H1 (cell line): ENCODE measurements at regions not wholly inside any gene's neighbourhood (a gene's known extent, or its start where the extent isn't known, plus 50 kb on each side); places are given as distances from the start of the nearest gene placed in this dataset.
A peak's percentile ranks its signal among the peaks of the same experiment; 100 is the strongest.

Source experiments
- CTCF ChIA-PET: fragments of 300-600 bp; sonication (Branson Sonifier 250); formaldehyde crosslinking; loops from one replicate; lab custom pipeline; 2021; ENCODE audit not compliant: partially characterized antibody; lab: Charles Lee
- POLR2A ChIA-PET: fragments of 300-600 bp; sonication (Branson Sonifier 250); formaldehyde crosslinking; loops from one replicate; lab custom pipeline; 2021; ENCODE audit warnings: inconsistent platforms; ENCODE audit not compliant: partially characterized antibody; lab: Charles Lee
- DNase-seq, 2 experiments: peaks; one replicate each; pipeline versions ENCODE4 v3.0.0 to v3.0.0-alpha.2; 2010 to 2022; ENCODE audit warnings: low spot score in 2 of 2, low read depth in 1 of 2, mixed read lengths in 1 of 2
- FAIRE-seq: peaks from 2 replicates; lab custom pipeline; 2011; peaks lifted over from hg19 to GRCh38; lab: Jason Lieb, UNC
- H2AFZ ChIP-seq: 2 replicates; pipeline ENCODE4 v1.8.1; 2012; ENCODE audit warnings: low read length, inconsistent platforms
- H2AK5ac ChIP-seq: 2 replicates; pipeline ENCODE4 v1.6.1; 2013; ENCODE audit warnings: low read depth, low read length
- H2BK120ac ChIP-seq: replicated peaks from 2 replicates; pipeline ENCODE3; 2013; ENCODE audit warnings: low read depth, low read length, inconsistent platforms
- H2BK12ac ChIP-seq: 2 replicates; pipeline ENCODE4 v1.6.1; 2013; ENCODE audit warnings: low read depth, low read length
- H2BK15ac ChIP-seq: 2 replicates; pipeline ENCODE4 v1.6.1; 2013; ENCODE audit warnings: low read length
- H2BK20ac ChIP-seq: 2 replicates; pipeline ENCODE4 v1.6.1; 2013; ENCODE audit warnings: low read length
- H2BK5ac ChIP-seq: 2 replicates; pipeline ENCODE4 v1.6.1; 2013; ENCODE audit warnings: low read depth, low read length
- H3K14ac ChIP-seq: 2 replicates; pipeline ENCODE4 v1.6.1; 2013; ENCODE audit warnings: inconsistent platforms; ENCODE audit not compliant: insufficient read length
- H3K18ac ChIP-seq: 2 replicates; pipeline ENCODE4 v1.6.1; 2013; ENCODE audit warnings: low read length; ENCODE audit errors: extremely low read depth
- H3K23ac ChIP-seq: 2 replicates; pipeline ENCODE4 v1.6.1; 2013; ENCODE audit warnings: inconsistent platforms; ENCODE audit not compliant: insufficient read length
- H3K23me2 ChIP-seq: 2 replicates; pipeline ENCODE4 v1.6.1; 2013; ENCODE audit warnings: low read depth, low read length
- H3K27ac ChIP-seq: 2 replicates; pipeline ENCODE4 v1.6.1; 2011; ENCODE audit warnings: low read depth, low read length, inconsistent platforms
- H3K27me3 ChIP-seq, 4 experiments: replicated peaks in 1 of 4; 1 replicate in 1 of 4; 2 replicates in 3 of 4; pipeline versions ENCODE4 v1.6.1 to v1.8.1; 2011 to 2013; ENCODE audit warnings: low read length in 3 of 4, mild to moderate bottlenecking in 3 of 4, inconsistent platforms in 2 of 4, mixed read lengths in 2 of 4, moderate library complexity in 1 of 4; ENCODE audit not compliant: control insufficient read depth in 3 of 4, insufficient read depth in 3 of 4; ENCODE audit errors: extremely low read depth in 1 of 4
- H3K36me3 ChIP-seq, 4 experiments: 2 replicates each; pipeline versions ENCODE4 v1.6.1 to v1.8.1; 2011 to 2013; ENCODE audit warnings: mild to moderate bottlenecking in 4 of 4, low read length in 3 of 4, moderate library complexity in 2 of 4, control low read depth in 1 of 4, inconsistent platforms in 1 of 4; ENCODE audit not compliant: insufficient read depth in 4 of 4, control insufficient read depth in 2 of 4
- H3K4ac ChIP-seq: replicated peaks from 2 replicates; pipeline ENCODE3; 2013; ENCODE audit warnings: low read length, low read depth, mixed read lengths, inconsistent platforms; ENCODE audit not compliant: insufficient read length
- H3K4me1 ChIP-seq, 4 experiments: replicated peaks in 1 of 4; 1 replicate in 1 of 4; 2 replicates in 3 of 4; pipeline versions ENCODE4 v1.6.1 to v1.8.1; 2011 to 2013; ENCODE audit warnings: low read length in 3 of 4, inconsistent platforms in 2 of 4, mixed read lengths in 1 of 4; ENCODE audit not compliant: insufficient read depth in 4 of 4, control insufficient read depth in 3 of 4
- H3K4me2 ChIP-seq, 2 experiments: 2 replicates each; pipeline versions ENCODE4 v1.6.1 to v1.8.1; 2011 to 2013; ENCODE audit warnings: low read depth in 2 of 2, low read length in 2 of 2, control low read depth in 1 of 2, inconsistent platforms in 1 of 2, mild to moderate bottlenecking in 1 of 2; ENCODE audit not compliant: insufficient read depth in 1 of 2
- H3K4me3 ChIP-seq, 4 experiments: fragments of 200-600, 300-600 bp in 1 of 4; sonication (generic), shearing (Covaris generic), sonication (Bioruptor Twin) in 1 of 4; 2 replicates each; pipeline versions ENCODE4 v1.5.1 to v1.8.1; 2011 to 2016; ENCODE audit warnings: low read length in 4 of 4, low read depth in 3 of 4, control low read depth in 2 of 4, inconsistent platforms in 2 of 4, mild to moderate bottlenecking in 2 of 4, mixed read lengths in 1 of 4, moderate library complexity in 1 of 4; ENCODE audit not compliant: insufficient read depth in 2 of 4; ENCODE audit errors: extremely low read depth in 1 of 4
- H3K56ac ChIP-seq: replicated peaks from 2 replicates; pipeline ENCODE3; 2013; ENCODE audit warnings: low read depth, mild to moderate bottlenecking, mixed read lengths, low read length, inconsistent platforms; ENCODE audit not compliant: insufficient read length
- H3K79me1 ChIP-seq: 2 replicates; pipeline ENCODE4 v1.6.1; 2013; ENCODE audit warnings: low read depth, low read length, control low read depth
- H3K79me2 ChIP-seq, 2 experiments: 2 replicates each; pipeline versions ENCODE4 v1.6.1 to v1.8.1; 2012 to 2013; ENCODE audit warnings: low read length in 2 of 2, mild to moderate bottlenecking in 2 of 2, inconsistent platforms in 1 of 2; ENCODE audit not compliant: insufficient read depth in 2 of 2, control insufficient read depth in 1 of 2
- H3K9ac ChIP-seq, 4 experiments: replicated peaks in 1 of 4; 1 replicate in 1 of 4; 2 replicates in 3 of 4; pipeline versions ENCODE4 v1.6.1 to v1.8.1; 2011 to 2013; ENCODE audit warnings: low read depth in 3 of 4, low read length in 3 of 4, control low read depth in 2 of 4, mild to moderate bottlenecking in 2 of 4, moderate library complexity in 2 of 4, inconsistent platforms in 1 of 4; ENCODE audit errors: extremely low read depth in 1 of 4
- H3K9me3 ChIP-seq, 2 experiments: 2 replicates each; pipeline versions ENCODE4 v1.6.1 to v1.8.1; 2012 to 2013; ENCODE audit warnings: mild to moderate bottlenecking in 2 of 2, moderate library complexity in 2 of 2, control low read depth in 1 of 2, inconsistent platforms in 1 of 2, low read depth in 1 of 2, low read length in 1 of 2, mixed read lengths in 1 of 2; ENCODE audit not compliant: insufficient read depth in 2 of 2
- H4K20me1 ChIP-seq, 2 experiments: replicated peaks in 1 of 2; 2 replicates each; pipeline versions ENCODE3 to v1.8.1; 2011 to 2013; ENCODE audit warnings: inconsistent platforms in 2 of 2, low read length in 2 of 2, mild to moderate bottlenecking in 1 of 2; ENCODE audit not compliant: insufficient read depth in 2 of 2, control insufficient read depth in 1 of 2
- H4K5ac ChIP-seq: 2 replicates; pipeline ENCODE4 v1.6.1; 2013; ENCODE audit warnings: low read length, low read depth, mixed read lengths, inconsistent platforms; ENCODE audit not compliant: insufficient read length
- H4K8ac ChIP-seq: 2 replicates; pipeline ENCODE4 v1.8.0; 2013; ENCODE audit warnings: mild to moderate bottlenecking, moderate library complexity, low read length, inconsistent platforms; ENCODE audit not compliant: insufficient read depth; ENCODE audit errors: extremely low read depth
- H4K91ac ChIP-seq: replicated peaks from 2 replicates; pipeline ENCODE3; 2013; ENCODE audit warnings: low read length, mixed read lengths, inconsistent platforms; ENCODE audit not compliant: insufficient read length
- BACH1 ChIP-seq: IDR thresholded peaks from 2 replicates; pipeline ENCODE4 v1.6.1; 2012; ENCODE audit warnings: low read length, improper control_type of control experiment
- BCL11A ChIP-seq, 2 experiments: IDR thresholded peaks; one replicate each; pipeline ENCODE4 v1.6.1; 2011; ENCODE audit warnings: low read depth in 2 of 2, low read length in 2 of 2, mild to moderate bottlenecking in 2 of 2
- CBX8 ChIP-seq: fragments of 300-800, 300-1000 bp; sonication (generic); IDR thresholded peaks from 2 replicates; pipeline ENCODE4 v1.7.1; 2016; ENCODE audit warnings: low read depth, low read length, borderline replicate concordance
- CEBPB ChIP-seq: IDR thresholded peaks from 2 replicates; pipeline ENCODE4 v1.6.1; 2012; ENCODE audit warnings: low read depth, low read length
- CHD2 ChIP-seq: IDR thresholded peaks from 2 replicates; pipeline ENCODE4 v1.6.1; 2012; ENCODE audit warnings: low read length, improper control_type of control experiment
- GABPA ChIP-seq: IDR thresholded peaks from 2 replicates; pipeline ENCODE4 v1.6.1; 2011; ENCODE audit warnings: mild to moderate bottlenecking, low read length, moderate library complexity, borderline replicate concordance; ENCODE audit not compliant: insufficient read depth
- NRF1 ChIP-seq: IDR thresholded peaks from 2 replicates; pipeline ENCODE4 v1.6.1; 2011; ENCODE audit warnings: mild to moderate bottlenecking, low read depth, low read length, improper control_type of control experiment
- RAD21 ChIP-seq, 2 experiments: IDR thresholded peaks in 1 of 2; conservative IDR thresholded peaks in 1 of 2; 2 replicates each; pipeline ENCODE4 v1.6.1; 2011; ENCODE audit warnings: low read depth in 2 of 2, low read length in 2 of 2, improper control_type of control experiment in 1 of 2, inconsistent platforms in 1 of 2, mild to moderate bottlenecking in 1 of 2, moderate library complexity in 1 of 2
- RFX5 ChIP-seq: IDR thresholded peaks from 2 replicates; pipeline ENCODE4 v1.6.1; 2011; ENCODE audit warnings: low read depth, low read length, improper control_type of control experiment, borderline replicate concordance
- RNF2 ChIP-seq: fragments of 200-900, 300-1000 bp; sonication (generic); IDR thresholded peaks from 2 replicates; pipeline ENCODE4 v1.7.1; 2016; ENCODE audit warnings: borderline replicate concordance, low read depth, mild to moderate bottlenecking, antibody characterized with exemption, low read length; ENCODE audit not compliant: poor library complexity, severe bottlenecking; ENCODE audit errors: missing control alignments
- SAP30 ChIP-seq: fragments of 300-600 bp; sonication (generic); IDR thresholded peaks from 2 replicates; pipeline ENCODE4 v1.7.1; 2012; ENCODE audit warnings: low read length, moderate library complexity, mild to moderate bottlenecking, inconsistent platforms; ENCODE audit not compliant: insufficient read depth, insufficient replicate concordance
- WGBS, 2 experiments: shearing (Covaris generic) in 1 of 2; methylation state at CpG; one replicate each; pipeline versions ENCODE4 v1.1.6 to v1.1.7; 2013 to 2015; ENCODE audit warnings: low lambda C conversion rate in 2 of 2, mixed read lengths in 2 of 2, inconsistent platforms in 1 of 2, low coverage in 1 of 2, missing lambda C conversion rate in 1 of 2; ENCODE audit not compliant: insufficient replicate concordance in 2 of 2, insufficient coverage in 1 of 2, insufficient read length in 1 of 2; ENCODE audit errors: extremely low coverage in 1 of 2, missing lambda C conversion rate in 1 of 2; 5-methylcytosine and 5-hydroxymethylcytosine counted together
- TF ChIP-seq, protein P1 (sequence below): IDR thresholded peaks from 2 replicates; pipeline ENCODE4 v1.6.1; 2012; ENCODE audit warnings: inconsistent platforms

DNA sequence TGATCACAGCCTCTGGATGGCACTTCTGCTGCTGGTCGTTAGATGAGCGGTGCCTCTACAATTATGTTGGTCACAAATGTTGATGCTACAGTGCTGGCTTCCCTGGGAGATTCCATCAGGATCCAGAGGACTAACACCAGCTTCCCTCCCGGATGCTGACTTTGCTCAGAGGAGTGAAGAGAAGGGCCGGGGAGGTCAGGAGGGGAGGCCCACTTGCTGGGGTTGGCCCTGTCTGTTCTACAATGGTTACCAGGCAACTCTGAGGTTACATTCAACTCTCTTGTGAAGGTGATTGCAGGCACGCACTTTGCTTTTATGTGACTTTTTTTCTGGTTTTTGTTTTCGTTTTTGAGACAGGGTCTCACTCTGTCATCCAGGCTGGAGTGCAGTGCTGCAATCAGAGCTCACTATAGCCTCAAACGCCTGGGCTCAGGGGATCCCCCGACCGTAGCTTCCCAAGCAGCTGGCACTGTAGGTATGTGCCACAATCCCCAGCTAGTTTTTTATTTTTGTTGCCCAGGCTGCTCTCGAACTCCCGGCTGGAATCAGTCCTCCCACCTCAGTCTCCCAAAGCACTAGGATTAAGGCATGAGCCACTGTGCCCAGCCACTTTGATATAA, 112.5 kb downstream of the ADSS2 start:
- no peak for FAIRE-seq
- no peaks in the 10 kb centered on the region for H3K9me3 ChIP-seq
- no peak overlapping the region for H3K4me3 ChIP-seq
- peak overlapping the region; percentile 11; the same call in 1 of the 2 replicates for H2BK12ac ChIP-seq
- no peak overlapping the region for H3K23ac ChIP-seq
- ChIA-PET CTCF (no interaction called here), POLR2A (interaction anchor here (1.6 kb wide), 1 partner anchor 14 kb away, joined by 4 read pairs; a partner anchor contains a TSS)
- H3K56ac ChIP-seq, result no peak overlapping the region
- no peaks in the 10 kb centered on the region for H4K20me1 ChIP-seq
- H3K4ac ChIP-seq, result no peak overlapping the region
- no peaks in the 10 kb centered on the region for H3K36me3 ChIP-seq
- H2BK15ac ChIP-seq, result no peak overlapping the region
- no peaks in the 10 kb centered on the region for H3K79me2 ChIP-seq
- no peak overlapping the region for H3K14ac ChIP-seq
- H3K9ac ChIP-seq, result no peak overlapping the region
- H3K4me2 ChIP-seq, result no peak overlapping the region
- no peaks in the 10 kb centered on the region for H3K27me3 ChIP-seq
- H3K27ac ChIP-seq, result no peak overlapping the region
- peak overlapping the region; percentile 1; the same call in 1 of the 2 replicates for H2AFZ ChIP-seq
- H4K5ac ChIP-seq, result no peak overlapping the region
- H2AK5ac ChIP-seq, result no peak overlapping the region
- no peak overlapping the region for H4K8ac ChIP-seq
- no peak overlapping the region for H4K91ac ChIP-seq
- DNase-seq, result no peak
- peak overlapping the region; percentile 15; the same call in 1 of the 2 replicates for H2BK20ac ChIP-seq
- 87% methylated on average over 11 of the region's 11 CpGs; no CpG with 5 or more reads in 1 of the 2 experiments for WGBS, 2 experiments
- no peak overlapping the region for H2BK5ac ChIP-seq
- H3K79me1 ChIP-seq, result no peaks in the 10 kb centered on the region
- no peak overlapping the region for H2BK120ac ChIP-seq
- no peak overlapping the region for H3K18ac ChIP-seq
- peaks cover 7 to 21% (median 10%) of the 10 kb centered on the region in 4 experiments; a peak in 6 of 7 replicates for H3K4me1 ChIP-seq
- H3K23me2 ChIP-seq, result no peaks in the 10 kb centered on the region
- TF ChIP-seq CBX8, result no peak
- no peak for TF ChIP-seq GABPA
- TF ChIP-seq, protein P1, sequence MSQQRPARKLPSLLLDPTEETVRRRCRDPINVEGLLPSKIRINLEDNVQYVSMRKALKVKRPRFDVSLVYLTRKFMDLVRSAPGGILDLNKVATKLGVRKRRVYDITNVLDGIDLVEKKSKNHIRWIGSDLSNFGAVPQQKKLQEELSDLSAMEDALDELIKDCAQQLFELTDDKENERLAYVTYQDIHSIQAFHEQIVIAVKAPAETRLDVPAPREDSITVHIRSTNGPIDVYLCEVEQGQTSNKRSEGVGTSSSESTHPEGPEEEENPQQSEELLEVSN, result no peak
- no peak for TF ChIP-seq RAD21 (IDR thresholded peaks at IDR 0.05 in 1 of 2, conservative IDR thresholded peaks at IDR 0.05 in 1 of 2; ENCODE audit: low read depth in 2 of 2, low read length in 2 of 2)
- no peak for TF ChIP-seq SAP30
- no peak for TF ChIP-seq RNF2
- TF ChIP-seq CEBPB, result no peak
- TF ChIP-seq BCL11A (IDR thresholded peaks at IDR 0.05; ENCODE audit: low read depth in 2 of 2, low read length in 2 of 2), result no peak
- TF ChIP-seq RFX5, result no peak
- no peak for TF ChIP-seq NRF1
- TF ChIP-seq BACH1, result no peak
- TF ChIP-seq CHD2, result no peak
